ENCODE measurements at regions not wholly inside any gene's neighbourhood (a gene's known extent, or its start where the extent isn't known, plus 50 kb on each side); places are given as distances from the start of the nearest gene placed in this dataset.

DNA sequence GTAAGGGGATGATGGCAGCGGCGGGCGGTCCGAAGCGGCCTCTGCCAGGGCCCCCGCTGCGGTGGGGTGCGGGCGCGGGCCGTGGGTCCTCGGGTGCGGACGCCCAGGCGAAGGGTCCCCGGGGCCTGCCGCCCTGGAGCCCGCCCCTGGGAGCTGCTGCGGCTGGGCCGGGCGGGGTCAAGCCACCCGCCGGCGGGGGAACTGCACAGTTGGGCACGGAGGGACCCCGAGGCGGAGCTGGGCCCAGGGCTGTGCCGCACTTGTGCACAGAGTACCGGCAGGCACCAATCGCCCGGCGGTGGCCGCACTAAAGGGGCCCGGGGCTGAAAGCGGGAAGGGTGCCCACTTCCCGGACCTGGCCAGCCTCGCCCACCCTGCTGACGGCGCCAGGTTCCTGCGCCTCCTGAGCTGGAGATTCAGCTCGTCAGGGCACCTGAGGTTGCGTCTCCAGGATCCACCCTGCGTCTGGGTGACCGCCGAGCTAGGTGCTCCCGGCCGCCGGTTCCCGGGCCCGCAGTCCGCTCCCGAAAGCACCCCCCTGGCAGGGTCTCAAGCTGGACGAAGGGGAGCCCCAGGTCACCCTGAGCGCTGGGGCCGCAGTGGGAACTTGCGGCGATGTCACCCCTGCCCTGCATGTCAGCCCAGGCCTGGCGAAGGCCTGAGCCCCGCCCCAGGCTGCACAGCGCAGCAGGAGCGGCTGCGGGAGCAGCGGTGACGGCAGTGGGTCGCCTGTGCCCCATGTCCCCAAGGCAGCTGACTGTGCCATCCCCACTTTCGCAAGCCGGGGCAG, 56.7 kb upstream of the ETV3 start:
- TF ChIP-seq EZH2 (IDR thresholded peaks at IDR 0.05; ENCODE audit: insufficient read depth, poor library complexity, severe bottlenecking) (no peak), EZH2phosphoT487 (IDR thresholded peaks at IDR 0.05; ENCODE audit: insufficient read depth, low read depth) (no peak)
